Parathyroid adenoma (tissue), 2 donors: ENCODE measurements at regions not wholly inside any gene's neighbourhood (a gene's known extent, or its start where the extent isn't known, plus 50 kb on each side); places are given as distances from the start of the nearest gene placed in this dataset.

Experiments used
- H2AFZ ChIP-seq: fragments of 300-600 bp; sonication (generic); one replicate; pipeline ENCODE4 v1.7.0; 2017; ENCODE audit warnings: antibody characterized with exemption, mild to moderate bottlenecking
- H3K27ac ChIP-seq: fragments of 300-600 bp; sonication (generic); one replicate; pipeline ENCODE4 v1.7.0; 2017
- H3K27me3 ChIP-seq: fragments of 300-600 bp; sonication (generic); one replicate; pipeline ENCODE4 v1.7.0; 2017; ENCODE audit warnings: low read length; ENCODE audit not compliant: control insufficient read depth, insufficient read depth
- H3K36me3 ChIP-seq: fragments of 300-600 bp; sonication (generic); one replicate; pipeline ENCODE4 v1.7.0; 2017; ENCODE audit warnings: low read length; ENCODE audit not compliant: control insufficient read depth, insufficient read depth
- H3K4me1 ChIP-seq: fragments of 300-600 bp; sonication (generic); one replicate; pipeline ENCODE4 v1.7.0; 2017; ENCODE audit warnings: control low read depth
- H3K4me2 ChIP-seq: fragments of 300-600 bp; sonication (generic); one replicate; pipeline ENCODE4 v1.7.0; 2017; ENCODE audit warnings: low read length
- H3K4me3 ChIP-seq: fragments of 300-600 bp; sonication (generic); one replicate; pipeline ENCODE4 v1.7.0; 2017; ENCODE audit warnings: low read depth, low read length
- H3K79me2 ChIP-seq: fragments of 300-600 bp; sonication (generic); one replicate; pipeline ENCODE4 v1.7.0; 2017; ENCODE audit warnings: control low read depth
- H3K9ac ChIP-seq: fragments of 300-600 bp; sonication (generic); one replicate; pipeline ENCODE4 v1.7.0; 2017; ENCODE audit warnings: mild to moderate bottlenecking
- H3K9me3 ChIP-seq: fragments of 300-600 bp; sonication (generic); one replicate; pipeline ENCODE4 v1.7.0; 2017; ENCODE audit warnings: low read length; ENCODE audit not compliant: control insufficient read depth
- TF ChIP-seq, protein P1 (sequence below): fragments of 300-600 bp; sonication (generic); IDR thresholded peaks from one replicate; pipeline ENCODE4 v1.7.0; 2017; ENCODE audit warnings: antibody characterized with exemption, mild to moderate bottlenecking
- donor health status: primary hyperparathyroidism.

DNA sequence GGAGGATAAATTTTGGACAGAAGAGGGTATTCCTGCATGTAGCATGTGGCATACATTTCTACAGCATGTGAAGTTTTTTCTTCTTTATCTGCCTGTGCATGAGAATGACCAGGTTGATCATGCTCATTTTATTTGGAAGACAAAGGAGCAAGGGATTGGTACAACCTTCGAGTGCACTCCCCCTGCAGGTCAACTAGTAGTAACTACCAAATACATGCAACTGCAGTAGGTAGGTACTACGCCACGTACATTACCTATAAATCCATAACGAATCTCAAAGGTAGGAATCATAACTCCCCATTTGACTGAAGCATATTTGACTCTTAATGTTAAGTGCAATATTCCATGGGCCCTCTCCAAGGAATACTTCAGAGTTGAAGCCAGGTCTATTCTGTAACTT, 763.9 kb downstream of the TSN start:
- Histone ChIP-seq H3K4me1 (peaks cover 6% of the 10 kb centered on the region), H3K4me2 (no peak overlapping the region), H3K9ac (no peak overlapping the region), H3K9me3 (no peaks in the 10 kb centered on the region), H3K36me3 (no peaks in the 10 kb centered on the region), H2AFZ (no peak overlapping the region), H3K4me3 (no peak overlapping the region), H3K27me3 (no peaks in the 10 kb centered on the region), H3K79me2 (no peaks in the 10 kb centered on the region), H3K27ac (no peak overlapping the region)
- TF ChIP-seq, protein P1, sequence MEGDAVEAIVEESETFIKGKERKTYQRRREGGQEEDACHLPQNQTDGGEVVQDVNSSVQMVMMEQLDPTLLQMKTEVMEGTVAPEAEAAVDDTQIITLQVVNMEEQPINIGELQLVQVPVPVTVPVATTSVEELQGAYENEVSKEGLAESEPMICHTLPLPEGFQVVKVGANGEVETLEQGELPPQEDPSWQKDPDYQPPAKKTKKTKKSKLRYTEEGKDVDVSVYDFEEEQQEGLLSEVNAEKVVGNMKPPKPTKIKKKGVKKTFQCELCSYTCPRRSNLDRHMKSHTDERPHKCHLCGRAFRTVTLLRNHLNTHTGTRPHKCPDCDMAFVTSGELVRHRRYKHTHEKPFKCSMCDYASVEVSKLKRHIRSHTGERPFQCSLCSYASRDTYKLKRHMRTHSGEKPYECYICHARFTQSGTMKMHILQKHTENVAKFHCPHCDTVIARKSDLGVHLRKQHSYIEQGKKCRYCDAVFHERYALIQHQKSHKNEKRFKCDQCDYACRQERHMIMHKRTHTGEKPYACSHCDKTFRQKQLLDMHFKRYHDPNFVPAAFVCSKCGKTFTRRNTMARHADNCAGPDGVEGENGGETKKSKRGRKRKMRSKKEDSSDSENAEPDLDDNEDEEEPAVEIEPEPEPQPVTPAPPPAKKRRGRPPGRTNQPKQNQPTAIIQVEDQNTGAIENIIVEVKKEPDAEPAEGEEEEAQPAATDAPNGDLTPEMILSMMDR, result no peak

DNA sequence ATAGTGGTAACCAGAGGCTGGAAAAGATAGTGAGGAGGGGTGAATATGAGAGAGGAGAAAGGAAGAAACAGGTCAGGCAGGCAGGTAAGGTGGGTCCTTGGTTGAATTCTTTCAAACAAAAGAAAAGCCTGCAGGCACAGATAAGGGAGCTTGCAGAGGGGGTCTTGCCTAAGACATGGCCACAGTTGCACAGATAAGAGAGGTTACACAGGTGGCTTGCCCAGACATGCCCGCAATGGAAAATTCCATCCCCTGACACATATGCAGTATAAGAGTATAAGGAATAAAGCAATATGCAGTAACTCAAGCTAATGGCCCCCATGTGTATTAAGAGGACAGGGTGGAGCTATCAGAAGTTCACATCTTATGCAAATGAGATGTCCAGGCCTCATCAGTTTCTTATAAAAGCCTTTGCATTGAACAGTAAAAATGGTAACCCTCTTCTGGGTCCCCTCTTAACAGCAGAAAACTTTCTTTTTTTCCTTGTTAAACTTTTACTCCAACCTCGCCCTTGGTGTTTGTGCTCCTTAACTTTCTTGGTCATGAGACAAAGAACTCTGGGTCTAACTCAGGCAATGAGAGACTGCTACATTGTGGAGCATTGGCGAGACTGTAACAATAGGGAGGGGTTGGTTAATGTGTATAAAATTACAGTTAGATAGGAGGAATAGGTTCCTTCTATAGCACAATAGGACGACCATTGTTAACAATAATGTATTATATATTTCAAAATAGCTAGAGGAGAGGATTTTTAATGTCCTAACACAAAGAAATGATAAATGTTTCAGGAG, 764.6 kb downstream of the TSN start:
- H3K27me3 ChIP-seq, result no peaks in the 10 kb centered on the region
- TF ChIP-seq, protein P1, result no peak
- no peak overlapping the region for H3K4me2 ChIP-seq
- H3K36me3 ChIP-seq, result no peaks in the 10 kb centered on the region
- H3K27ac ChIP-seq, result no peak overlapping the region
- no peaks in the 10 kb centered on the region for H3K79me2 ChIP-seq
- H3K4me3 ChIP-seq, result no peak overlapping the region
- H3K9me3 ChIP-seq, result no peaks in the 10 kb centered on the region
- H3K9ac ChIP-seq, result no peak overlapping the region
- H2AFZ ChIP-seq, result no peak overlapping the region
- peaks cover under 1% of the 10 kb centered on the region for H3K4me1 ChIP-seq

DNA sequence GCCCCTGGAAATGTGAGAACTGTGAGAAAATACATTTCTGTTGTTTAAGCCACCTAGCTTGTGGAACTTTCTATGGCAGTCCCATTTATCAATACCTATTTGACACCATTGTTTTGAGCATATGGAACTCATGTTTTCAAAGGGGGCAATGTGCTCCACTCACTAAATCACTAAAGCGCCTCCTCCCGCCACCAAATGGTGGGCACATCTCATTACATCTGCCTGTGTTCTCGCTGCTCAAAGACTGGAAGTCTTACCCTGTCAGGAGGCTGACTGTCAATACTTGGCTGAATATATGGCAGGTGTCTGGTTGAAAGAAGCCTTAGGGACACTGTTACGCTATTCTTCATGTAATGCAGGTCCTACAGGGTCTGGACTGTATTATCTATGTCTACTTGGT, 767.7 kb downstream of the TSN start:
- Histone ChIP-seq H3K36me3 (no peaks in the 10 kb centered on the region), H3K79me2 (no peaks in the 10 kb centered on the region), H3K4me1 (no peaks in the 10 kb centered on the region), H3K4me3 (no peak overlapping the region), H3K27ac (no peak overlapping the region), H2AFZ (no peak overlapping the region), H3K4me2 (no peak overlapping the region), H3K27me3 (no peaks in the 10 kb centered on the region), H3K9ac (no peak overlapping the region), H3K9me3 (no peaks in the 10 kb centered on the region)
- TF ChIP-seq, protein P1, result no peak

DNA sequence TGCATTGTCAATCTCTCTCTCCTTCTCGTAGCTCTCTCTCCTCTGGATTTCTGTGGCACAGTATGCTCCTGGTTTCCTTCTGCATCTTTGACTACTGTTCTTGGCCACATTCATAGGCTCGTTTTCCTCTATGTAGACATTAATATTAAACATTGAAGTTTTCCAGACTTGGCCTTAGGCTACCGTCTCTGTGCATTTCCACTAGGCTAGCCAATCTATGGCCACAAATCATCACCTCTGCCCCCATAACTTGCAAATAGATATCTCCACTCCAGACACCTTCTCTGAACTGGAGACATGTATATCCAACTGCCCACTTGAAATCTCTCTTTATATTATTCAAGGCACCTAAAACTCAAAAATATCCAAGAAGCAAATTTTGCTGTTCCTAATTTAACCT, 768.5 kb downstream of the TSN start:
- H3K36me3 ChIP-seq, result no peaks in the 10 kb centered on the region
- H3K4me2 ChIP-seq, result no peak overlapping the region
- H3K27ac ChIP-seq, result no peak overlapping the region
- H3K27me3 ChIP-seq, result no peaks in the 10 kb centered on the region
- no peak overlapping the region for H2AFZ ChIP-seq
- H3K4me1 ChIP-seq, result no peaks in the 10 kb centered on the region
- H3K79me2 ChIP-seq, result no peaks in the 10 kb centered on the region
- H3K9ac ChIP-seq, result no peak overlapping the region
- TF ChIP-seq, protein P1, result no peak
- H3K4me3 ChIP-seq, result no peak overlapping the region
- no peaks in the 10 kb centered on the region for H3K9me3 ChIP-seq

DNA sequence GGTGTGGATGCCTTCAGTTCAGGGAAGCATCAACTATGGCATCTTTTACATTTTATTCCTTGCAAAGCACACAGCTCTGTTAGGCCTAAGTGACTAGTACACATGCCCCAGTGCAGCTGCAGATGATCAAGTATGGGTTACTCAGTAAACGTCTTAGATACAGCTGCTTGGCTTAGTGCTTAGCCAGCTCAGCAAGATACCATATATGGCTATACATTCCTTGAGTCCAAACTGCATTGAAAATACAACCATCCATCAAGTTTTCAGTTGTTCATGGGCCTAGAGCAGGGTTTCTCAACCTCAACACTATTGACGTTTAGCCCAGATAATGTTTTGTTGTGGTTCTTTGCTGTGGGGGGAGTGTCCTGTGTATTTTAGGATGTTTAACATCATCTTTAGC, 769.9 kb downstream of the TSN start:
- Histone ChIP-seq H2AFZ (no peak overlapping the region), H3K9ac (no peak overlapping the region), H3K27ac (no peak overlapping the region), H3K4me1 (no peaks in the 10 kb centered on the region), H3K4me3 (no peak overlapping the region), H3K9me3 (no peaks in the 10 kb centered on the region), H3K27me3 (no peaks in the 10 kb centered on the region), H3K36me3 (no peaks in the 10 kb centered on the region), H3K79me2 (no peaks in the 10 kb centered on the region), H3K4me2 (no peak overlapping the region)
- TF ChIP-seq, protein P1, result no peak
